Neuron (in vitro differentiated cells): ENCODE measurements at regions not wholly inside any gene's neighbourhood (a gene's known extent, or its start where the extent isn't known, plus 50 kb on each side); places are given as distances from the start of the nearest gene placed in this dataset.

Experiments used
- H2AFZ ChIP-seq: one replicate; pipeline ENCODE4 v1.6.1; 2013; ENCODE audit warnings: low read depth, mild to moderate bottlenecking, inconsistent platforms, low read length, moderate library complexity
- H3K27me3 ChIP-seq: one replicate; pipeline ENCODE4 v1.6.1; 2013; ENCODE audit warnings: low read length; ENCODE audit not compliant: insufficient read depth
- H3K36me3 ChIP-seq: one replicate; pipeline ENCODE4 v1.6.1; 2013; ENCODE audit warnings: low read length; ENCODE audit not compliant: insufficient read depth
- H3K4me1 ChIP-seq: one replicate; pipeline ENCODE4 v1.6.1; 2013; ENCODE audit warnings: low read length; ENCODE audit not compliant: insufficient read depth
- H3K4me3 ChIP-seq: 2 replicates; pipeline ENCODE4 v1.5.1; 2013; ENCODE audit warnings: mild to moderate bottlenecking, low read length, moderate library complexity
- H3K9me3 ChIP-seq: one replicate; pipeline ENCODE4 v1.6.1; 2013; ENCODE audit warnings: low read length

DNA sequence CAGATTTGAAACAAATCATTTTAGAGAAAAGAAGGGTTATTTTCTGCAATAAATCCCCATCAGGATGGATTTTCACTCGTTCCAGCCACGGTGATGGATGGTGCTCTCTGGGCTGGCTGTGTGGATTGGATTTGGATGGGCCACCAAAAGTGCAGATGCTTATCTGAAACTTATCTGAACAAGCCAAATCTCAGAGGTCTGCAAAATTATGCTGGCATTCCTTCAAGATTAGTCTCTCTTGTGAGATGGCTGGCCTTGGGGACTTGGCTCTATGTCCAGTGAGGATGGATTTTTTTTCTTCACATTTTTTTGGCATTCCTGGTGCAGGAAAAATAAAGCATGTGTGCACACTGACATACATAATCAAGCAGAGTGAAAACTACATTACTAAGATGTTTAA is 341.9 kb downstream of the GXYLT1 start:
- H3K9me3 ChIP-seq, result no peaks in the 10 kb centered on the region
- no peaks in the 10 kb centered on the region for H3K36me3 ChIP-seq
- no peak overlapping the region for H2AFZ ChIP-seq
- no peak overlapping the region for H3K4me3 ChIP-seq
- no peaks in the 10 kb centered on the region for H3K4me1 ChIP-seq
- H3K27me3 ChIP-seq, result no peaks in the 10 kb centered on the region

DNA sequence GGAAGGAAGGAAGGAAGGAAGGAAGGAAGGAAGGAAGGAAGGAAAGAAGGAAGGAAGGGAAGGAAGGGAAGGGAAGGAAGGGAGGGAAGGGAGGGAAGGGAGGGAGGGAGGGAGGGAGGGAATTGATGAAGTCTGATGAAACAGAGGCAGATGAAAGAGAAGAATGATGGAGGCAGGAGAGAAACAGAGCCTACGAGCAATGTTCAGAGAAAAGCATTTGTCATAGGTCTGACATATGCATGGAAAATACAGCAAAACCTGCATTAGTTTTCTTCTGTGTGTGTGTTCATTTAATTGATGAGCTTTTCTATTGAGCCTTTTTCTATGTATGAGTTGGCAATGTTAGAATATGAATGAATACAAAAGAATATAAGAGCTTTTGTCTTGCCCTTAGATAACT is 343.4 kb downstream of the GXYLT1 start:
- Histone ChIP-seq H3K4me1 (no peaks in the 10 kb centered on the region), H3K9me3 (no peaks in the 10 kb centered on the region), H3K27me3 (no peaks in the 10 kb centered on the region)

GRCh38 chr12:41799671-41800070 is 345.0 kb downstream of the GXYLT1 start:
- Histone ChIP-seq H2AFZ (no peak overlapping the region), H3K9me3 (no peaks in the 10 kb centered on the region), H3K36me3 (no peaks in the 10 kb centered on the region), H3K4me1 (peaks cover 7% of the 10 kb centered on the region), H3K27me3 (no peaks in the 10 kb centered on the region), H3K4me3 (no peak overlapping the region)

More for the DNA sequence above, 343.4 kb downstream of the GXYLT1 start:
- Histone ChIP-seq H3K4me3 (no peak overlapping the region), H3K36me3 (no peaks in the 10 kb centered on the region), H2AFZ (no peak overlapping the region)

- Histone ChIP-seq H3K9me3 (no peaks in the 10 kb centered on the region), H2AFZ (no peak overlapping the region), H3K27me3 (no peaks in the 10 kb centered on the region), H3K4me3 (no peak overlapping the region), H3K36me3 (no peaks in the 10 kb centered on the region), H3K4me1 (peaks cover 10% of the 10 kb centered on the region)
Measured at GRCh38 chr12:41795910-41796309, 348.8 kb downstream of the GXYLT1 start.

DNA sequence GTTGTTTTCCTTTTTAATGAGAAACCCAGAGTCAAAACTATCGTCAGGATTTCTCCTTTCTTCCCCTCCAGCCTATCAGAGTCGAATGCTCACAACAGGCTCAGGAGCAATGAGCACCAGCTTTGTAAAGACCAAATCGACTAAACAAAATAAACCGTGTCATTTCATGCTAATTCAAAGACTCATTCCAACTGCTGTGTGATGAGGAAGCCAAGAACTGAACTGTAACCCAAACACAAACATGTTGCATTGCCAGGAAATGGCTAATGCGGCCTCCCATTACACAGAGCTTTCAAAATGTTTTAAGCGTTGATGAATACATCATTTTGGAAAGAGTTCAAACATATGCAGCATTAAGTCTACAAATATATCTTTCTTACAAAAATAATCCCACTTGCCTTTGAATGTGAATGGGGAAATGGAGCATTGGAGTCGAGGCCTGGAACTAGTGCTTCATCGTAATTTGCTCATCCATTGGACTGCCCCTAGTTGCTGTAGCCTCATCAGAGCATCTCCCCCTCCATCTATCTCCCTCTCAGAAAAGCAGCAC is 349.5 kb downstream of the GXYLT1 start:
- H3K36me3 ChIP-seq, result no peaks in the 10 kb centered on the region
- H3K4me1 ChIP-seq, result peaks cover 10% of the 10 kb centered on the region
- H3K9me3 ChIP-seq, result no peaks in the 10 kb centered on the region
- no peak overlapping the region for H3K4me3 ChIP-seq
- no peaks in the 10 kb centered on the region for H3K27me3 ChIP-seq
- H2AFZ ChIP-seq, result peak overlapping the region; percentile 10

DNA sequence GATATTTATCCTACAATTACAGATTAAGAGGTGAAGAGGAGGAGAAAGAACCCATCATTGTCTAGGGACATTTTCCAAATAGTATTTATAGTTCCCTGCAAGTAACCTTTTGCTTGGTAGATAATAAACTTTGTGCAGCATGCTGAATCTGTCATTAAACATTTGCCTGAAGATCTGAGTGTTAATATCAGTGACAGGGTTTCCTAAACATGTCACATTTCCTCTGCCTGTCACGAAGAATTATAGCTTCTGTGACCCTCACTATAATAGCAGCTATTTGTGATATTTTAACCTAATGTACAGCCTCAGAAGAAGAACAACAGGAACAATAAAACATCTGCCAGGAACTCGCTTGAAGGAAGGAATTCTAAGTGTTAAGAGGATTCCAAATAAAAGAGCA is 350.3 kb downstream of the GXYLT1 start:
- no peak overlapping the region for H2AFZ ChIP-seq
- peaks cover 10% of the 10 kb centered on the region for H3K4me1 ChIP-seq
- H3K4me3 ChIP-seq, result no peak overlapping the region
- no peaks in the 10 kb centered on the region for H3K27me3 ChIP-seq
- H3K9me3 ChIP-seq, result no peaks in the 10 kb centered on the region
- no peaks in the 10 kb centered on the region for H3K36me3 ChIP-seq

GRCh38 chr12:41784957-41785356 is 359.7 kb downstream of the GXYLT1 start:
- no peaks in the 10 kb centered on the region for H3K27me3 ChIP-seq

GRCh38 chr12:41778934-41779333 is 365.7 kb downstream of the GXYLT1 start:
- H3K27me3 ChIP-seq, result no peaks in the 10 kb centered on the region
- H3K4me1 ChIP-seq, result no peaks in the 10 kb centered on the region
- no peaks in the 10 kb centered on the region for H3K36me3 ChIP-seq
- no peak overlapping the region for H2AFZ ChIP-seq
- H3K4me3 ChIP-seq, result no peak overlapping the region
- no peaks in the 10 kb centered on the region for H3K9me3 ChIP-seq

More at GRCh38 chr12:41784957-41785356, 359.7 kb downstream of the GXYLT1 start:
- H3K4me3 ChIP-seq, result no peak overlapping the region
- H3K36me3 ChIP-seq, result no peaks in the 10 kb centered on the region
- H2AFZ ChIP-seq, result no peak overlapping the region
- no peaks in the 10 kb centered on the region for H3K9me3 ChIP-seq
- H3K4me1 ChIP-seq, result no peaks in the 10 kb centered on the region

- Histone ChIP-seq H2AFZ (no peak overlapping the region), H3K27me3 (no peaks in the 10 kb centered on the region), H3K4me1 (no peaks in the 10 kb centered on the region), H3K4me3 (no peak overlapping the region), H3K9me3 (no peaks in the 10 kb centered on the region), H3K36me3 (no peaks in the 10 kb centered on the region)
Measured at GRCh38 chr12:41777064-41777790, 367.4 kb downstream of the GXYLT1 start.

DNA sequence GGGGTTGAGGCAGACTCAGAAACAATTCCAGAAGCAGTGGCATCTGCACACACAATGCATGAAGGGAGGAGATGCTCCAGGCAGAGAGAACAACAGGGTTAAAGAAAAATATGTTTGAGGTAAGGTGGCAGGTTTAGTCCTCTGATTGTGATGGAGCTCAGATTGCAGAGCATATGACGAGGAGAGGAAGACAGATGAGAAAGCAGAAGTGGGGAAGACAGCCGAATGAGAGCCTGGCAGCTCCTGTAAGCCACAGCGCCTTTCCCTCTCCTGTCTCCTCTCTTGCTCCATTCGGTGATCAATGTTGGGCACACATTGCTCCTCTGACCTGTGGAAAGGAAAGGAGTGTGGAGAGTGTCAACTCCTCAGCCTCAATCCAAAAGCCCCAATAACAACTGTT is 372.2 kb downstream of the GXYLT1 start:
- H2AFZ ChIP-seq, result no peak overlapping the region
- no peak overlapping the region for H3K4me3 ChIP-seq

DNA sequence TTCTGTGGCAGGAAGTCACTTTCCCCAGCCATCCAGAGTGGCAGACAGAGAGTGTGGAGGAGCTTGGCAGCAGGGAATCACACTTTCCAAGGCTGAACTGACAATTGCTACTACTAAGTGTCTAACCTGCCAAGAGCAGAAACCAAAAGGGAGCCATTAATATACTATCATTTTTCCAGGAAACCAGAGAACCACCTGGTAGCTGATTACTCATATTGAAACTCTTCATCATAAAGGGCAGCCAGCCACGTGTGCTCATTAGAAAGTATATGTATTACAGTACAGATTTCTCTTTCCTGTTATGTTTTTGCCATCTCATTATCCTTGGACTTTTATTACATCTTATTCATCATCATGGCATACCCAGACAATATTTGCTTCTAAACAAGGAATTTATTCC is 374.9 kb downstream of the GXYLT1 start:
- no peaks in the 10 kb centered on the region for H3K9me3 ChIP-seq
- no peak overlapping the region for H2AFZ ChIP-seq
- no peaks in the 10 kb centered on the region for H3K4me1 ChIP-seq
- no peak overlapping the region for H3K4me3 ChIP-seq
- H3K36me3 ChIP-seq, result no peaks in the 10 kb centered on the region
- no peaks in the 10 kb centered on the region for H3K27me3 ChIP-seq

More for the DNA sequence above, 372.2 kb downstream of the GXYLT1 start:
- Histone ChIP-seq H3K9me3 (no peaks in the 10 kb centered on the region), H3K4me1 (no peaks in the 10 kb centered on the region), H3K27me3 (no peaks in the 10 kb centered on the region), H3K36me3 (no peaks in the 10 kb centered on the region)

GRCh38 chr12:41768456-41768855 is 376.2 kb downstream of the GXYLT1 start:
- no peaks in the 10 kb centered on the region for H3K4me1 ChIP-seq
- no peak overlapping the region for H2AFZ ChIP-seq
- no peak overlapping the region for H3K4me3 ChIP-seq
- H3K27me3 ChIP-seq, result no peaks in the 10 kb centered on the region
- H3K9me3 ChIP-seq, result no peaks in the 10 kb centered on the region
- H3K36me3 ChIP-seq, result no peaks in the 10 kb centered on the region

GRCh38 chr12:41762691-41763090 is 382.0 kb downstream of the GXYLT1 start:
- no peaks in the 10 kb centered on the region for H3K27me3 ChIP-seq
- H3K4me3 ChIP-seq, result no peak overlapping the region
- no peaks in the 10 kb centered on the region for H3K36me3 ChIP-seq
- H2AFZ ChIP-seq, result no peak overlapping the region
- H3K4me1 ChIP-seq, result no peaks in the 10 kb centered on the region
- no peaks in the 10 kb centered on the region for H3K9me3 ChIP-seq

DNA sequence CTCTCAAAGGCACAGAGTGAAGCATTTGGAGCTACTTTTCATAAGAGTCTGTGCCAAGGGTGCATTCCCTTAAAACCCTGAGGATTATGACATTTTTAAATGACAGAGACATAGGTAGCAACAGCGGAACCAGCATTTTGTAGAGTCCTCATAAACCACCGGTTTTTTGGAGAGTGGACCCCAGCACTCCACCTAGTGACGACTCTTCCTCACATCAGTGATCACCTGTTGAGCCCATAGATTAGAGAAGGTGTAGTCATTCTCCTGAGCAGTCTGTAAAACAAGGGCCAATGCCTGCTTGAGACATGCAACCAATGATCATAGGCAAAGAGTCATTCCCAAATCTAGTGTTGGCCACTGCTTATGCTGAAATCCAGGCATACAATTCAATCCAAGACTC is 399.1 kb downstream of the GXYLT1 start:
- Histone ChIP-seq H3K4me3 (no peak overlapping the region), H2AFZ (no peak overlapping the region), H3K36me3 (no peaks in the 10 kb centered on the region), H3K27me3 (no peaks in the 10 kb centered on the region), H3K4me1 (no peaks in the 10 kb centered on the region), H3K9me3 (no peaks in the 10 kb centered on the region)
